HG02870 (cell line): ENCODE measurements at regions not wholly inside any gene's neighbourhood (a gene's known extent, or its start where the extent isn't known, plus 50 kb on each side); places are given as distances from the start of the nearest gene placed in this dataset.
"Not testable (repeated sequence)": the region's sequence is repeated elsewhere in the genome, so short reads cannot be mapped to it uniquely, and the experiment has no call there.

Experiments
- ATAC-seq: cut with Tn5 transposase; IDR thresholded peaks from one replicate; pipeline ENCODE4 v1.9.1; 2021; ENCODE audit warnings: mild to moderate bottlenecking, moderate library complexity; ENCODE audit not compliant: unreplicated experiment

DNA sequence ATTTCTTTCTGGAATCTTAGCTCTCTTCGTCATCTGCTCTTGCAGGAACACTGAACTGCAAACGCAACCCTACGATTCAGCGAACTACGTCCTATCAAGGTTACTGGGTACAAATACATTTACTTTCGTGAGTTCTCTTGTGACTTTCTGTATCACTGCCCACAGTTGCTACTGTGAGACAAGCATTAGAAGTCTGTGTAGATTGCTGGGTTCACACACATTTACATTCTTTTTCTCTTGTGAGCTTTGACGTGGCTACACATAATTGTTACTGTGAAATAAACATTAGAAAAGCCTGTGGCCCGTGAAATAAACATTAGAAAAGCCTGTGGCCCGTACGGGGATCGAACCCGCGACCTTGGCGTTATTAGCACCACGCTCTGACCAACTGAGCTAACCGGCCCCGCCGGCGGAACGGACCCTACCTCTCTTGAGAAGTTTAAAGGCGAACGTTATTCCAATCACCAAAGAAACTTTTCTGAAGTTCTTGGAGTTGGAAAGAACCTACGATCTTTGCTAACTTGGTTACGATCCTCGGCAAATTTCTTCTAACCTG, 61.2 kb upstream of the ZNF322 start:
- not testable (repeated sequence) for ATAC-seq

DNA sequence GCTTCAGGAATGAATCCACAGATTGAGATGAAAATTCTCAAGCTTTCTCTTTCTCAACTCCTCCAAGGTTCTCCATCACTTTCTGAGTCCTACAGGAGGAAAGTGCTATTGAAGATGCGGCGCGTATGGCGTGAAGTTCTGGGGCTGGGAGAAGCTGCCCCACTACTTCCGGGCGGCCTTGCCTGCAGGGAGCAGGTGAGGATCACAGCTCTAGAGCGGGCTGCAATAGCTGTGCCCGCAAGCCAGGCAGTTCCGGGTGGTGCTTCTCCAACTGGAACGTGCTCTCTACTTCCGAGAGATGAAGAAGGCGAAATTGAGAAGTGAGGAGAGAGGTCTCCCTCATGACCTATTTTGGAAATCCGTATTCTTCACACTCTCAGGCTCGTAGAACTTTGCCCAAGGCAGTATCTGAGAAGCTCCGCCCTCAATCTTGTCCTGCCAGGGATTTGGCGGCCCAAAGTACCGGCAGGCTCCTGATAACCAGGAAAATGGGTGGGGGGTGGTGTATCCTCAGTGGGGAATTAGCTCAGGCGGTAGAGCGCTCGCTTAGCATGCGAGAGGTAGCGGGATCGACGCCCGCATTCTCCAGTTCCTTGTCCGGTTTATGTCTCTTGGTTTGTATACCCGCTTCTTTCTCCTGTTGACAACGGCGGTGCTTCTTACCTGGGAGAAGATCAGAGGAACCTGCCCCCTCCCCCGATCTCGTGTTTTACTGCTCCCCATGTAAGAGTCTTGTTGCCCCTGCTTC, 70.6 kb upstream of the ZNF322 start:
- not testable (repeated sequence) for ATAC-seq

DNA sequence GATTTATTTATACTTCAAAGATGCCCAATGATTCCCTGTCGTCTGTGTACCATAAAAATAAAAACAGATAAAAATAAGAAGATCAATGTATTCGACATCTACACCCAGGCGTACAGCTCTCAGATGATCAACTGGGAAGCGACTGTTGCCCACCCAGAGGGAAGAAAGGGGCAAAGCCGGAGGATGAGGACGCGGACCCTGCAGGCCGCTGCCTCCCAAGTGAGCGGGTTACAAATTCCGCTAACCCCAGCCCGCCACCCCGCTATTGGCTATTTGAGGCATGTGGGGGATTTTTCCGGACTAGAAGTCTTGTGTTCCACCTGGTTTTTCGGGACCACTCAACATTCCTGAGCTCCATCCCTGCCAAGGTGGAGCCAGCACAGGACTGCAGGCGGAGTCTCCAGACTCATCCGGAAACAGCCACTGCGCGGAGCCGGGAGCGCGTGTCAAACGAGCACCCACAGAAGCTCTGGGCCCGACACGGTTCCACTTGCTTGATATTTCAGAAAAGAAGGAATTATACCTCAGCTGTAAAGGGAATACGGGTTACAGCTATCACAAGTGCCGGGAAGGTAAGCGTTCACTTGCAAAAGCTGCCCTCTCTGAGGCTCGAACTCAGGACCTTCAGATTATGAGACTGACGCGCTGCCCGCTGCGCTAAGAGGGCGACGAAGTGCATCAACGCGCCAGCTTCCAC, 75.4 kb upstream of the ZNF322 start:
- ATAC-seq = not testable (repeated sequence)

- no peak for ATAC-seq
Observed at GRCh38 chr6:26739811-26740210, 80.3 kb upstream of the ZNF322 start.

DNA sequence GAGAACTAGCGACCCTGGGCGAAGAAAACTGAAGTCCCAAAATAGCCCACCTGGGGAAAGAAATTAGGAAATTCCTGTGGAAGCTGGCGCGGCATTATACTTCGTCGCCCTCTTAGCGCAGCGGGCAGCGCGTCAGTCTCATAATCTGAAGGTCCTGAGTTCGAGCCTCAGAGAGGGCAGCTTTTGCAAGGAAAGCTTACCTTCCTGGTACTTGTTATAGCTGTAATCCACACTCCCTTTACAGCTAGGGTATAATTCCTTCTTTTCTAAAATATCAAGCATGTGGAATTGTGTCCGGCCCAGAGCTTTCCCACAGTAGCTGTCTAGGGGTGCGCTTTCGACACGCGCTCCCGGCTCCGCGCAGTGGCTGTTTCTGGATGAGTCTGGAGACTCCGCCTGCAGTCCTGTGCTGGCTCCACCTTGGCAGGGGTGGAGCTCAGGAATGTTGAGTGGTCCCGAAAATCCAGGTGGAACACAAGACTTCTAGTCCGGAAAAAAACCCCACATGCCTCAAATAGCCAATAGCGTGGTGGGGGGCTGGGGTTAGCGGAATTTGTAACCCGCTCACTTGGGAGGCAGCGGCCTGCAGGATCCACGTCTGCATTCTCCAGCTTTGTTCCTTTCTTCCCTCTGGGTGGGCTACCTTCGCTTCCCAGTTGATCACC, 83.7 kb upstream of the ZNF322 start:
- ATAC-seq = no peak

DNA sequence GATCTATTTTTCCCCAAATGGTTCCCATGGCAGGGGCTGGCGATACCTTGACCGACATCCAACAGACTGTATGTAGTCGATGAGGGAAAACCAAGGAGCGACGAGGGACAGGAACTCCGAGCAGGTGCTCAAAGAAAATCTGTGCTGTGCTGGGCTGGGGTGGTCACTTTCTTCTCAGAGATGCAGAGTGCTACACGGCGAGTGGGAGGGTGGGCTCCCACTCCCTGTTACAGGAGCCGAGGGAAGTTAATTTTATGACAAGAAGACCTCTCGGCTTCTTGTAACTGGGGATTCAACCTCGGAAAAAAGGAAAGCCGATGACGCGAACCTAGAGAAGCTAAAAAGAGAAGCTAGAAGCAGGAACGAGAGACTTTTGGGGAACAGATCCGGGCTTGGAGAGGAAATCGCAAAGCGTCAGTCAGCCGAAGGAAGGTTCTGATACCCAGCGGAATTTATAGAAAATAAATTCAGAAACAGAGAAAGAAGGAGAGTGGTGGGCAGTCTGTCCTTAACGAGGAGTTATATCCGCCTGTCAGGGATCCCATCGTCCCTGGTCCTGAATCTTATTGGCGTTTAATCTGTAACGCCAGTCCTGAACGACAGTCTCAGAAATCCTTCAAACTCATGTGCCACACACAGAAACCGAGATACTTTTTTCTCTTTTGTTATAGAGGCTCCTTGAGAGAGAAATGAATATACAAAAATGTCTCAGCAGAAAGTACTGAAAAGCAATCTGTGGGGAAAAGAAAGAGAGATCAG, 84.6 kb upstream of the ZNF322 start:
- no peak for ATAC-seq

DNA sequence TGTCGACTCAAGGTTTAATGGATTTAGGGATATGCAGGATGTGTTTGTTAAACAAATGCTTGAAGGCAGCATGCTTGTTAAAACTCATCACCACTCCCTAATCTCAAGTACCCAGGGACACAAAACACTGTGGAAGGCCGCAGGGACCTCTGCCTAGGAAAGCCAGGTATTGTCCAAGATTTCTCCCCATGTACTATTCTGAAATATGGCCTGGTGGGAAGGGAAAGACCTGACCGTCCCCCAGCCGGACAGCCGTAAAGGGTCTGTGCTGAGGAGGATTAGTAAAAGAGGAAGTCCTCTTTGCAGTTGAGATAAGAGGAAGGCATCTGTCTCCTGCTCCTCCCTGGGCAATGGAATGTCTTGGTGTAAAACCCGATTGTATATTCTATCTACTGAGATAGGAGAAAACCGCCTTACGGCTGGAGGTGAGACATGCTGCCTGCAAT, 85.3 kb upstream of the ZNF322 start:
- not testable (repeated sequence) for ATAC-seq

DNA sequence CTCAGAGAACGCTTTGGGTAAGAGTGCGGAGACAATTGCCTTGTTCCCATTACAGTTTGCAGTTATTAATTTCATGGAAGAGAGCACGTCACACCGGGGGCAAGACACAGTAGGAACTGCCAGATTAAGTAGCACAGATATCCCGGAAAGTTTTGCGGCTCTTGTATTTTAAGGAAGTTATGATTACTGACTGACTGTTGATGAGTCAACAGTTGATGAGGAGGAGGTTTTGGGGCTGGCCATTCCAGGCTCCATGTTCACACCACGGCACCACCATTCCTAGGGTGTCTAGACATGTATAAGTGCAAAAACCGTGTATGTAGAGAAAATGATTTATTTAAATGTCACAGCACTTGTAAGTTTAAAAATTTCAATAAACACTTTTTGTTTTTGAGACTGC, 86.4 kb upstream of the ZNF322 start:
- ATAC-seq = not testable (repeated sequence)

- not testable (repeated sequence) for ATAC-seq
Observed at GRCh38 chr6:26749126-26749758, 89.7 kb upstream of the ZNF322 start.

DNA sequence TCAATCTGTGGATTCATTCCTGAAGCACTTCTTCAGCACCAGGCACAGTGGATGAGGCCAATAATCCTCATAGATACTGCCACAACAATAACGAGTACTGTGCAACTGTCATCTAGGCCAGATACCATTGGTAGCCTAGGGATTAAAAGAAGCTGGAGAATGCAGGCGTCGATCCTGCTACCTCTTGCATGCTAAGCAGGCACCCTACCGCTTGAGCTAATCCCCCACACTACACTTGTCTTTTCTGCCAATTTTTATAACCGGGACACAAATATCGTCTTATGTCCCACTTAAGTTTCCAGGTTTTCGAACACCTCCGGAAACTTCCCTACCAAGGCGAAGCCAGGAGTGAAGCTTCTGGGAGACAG, 90.2 kb upstream of the ZNF322 start:
- ATAC-seq = not testable (repeated sequence)

DNA sequence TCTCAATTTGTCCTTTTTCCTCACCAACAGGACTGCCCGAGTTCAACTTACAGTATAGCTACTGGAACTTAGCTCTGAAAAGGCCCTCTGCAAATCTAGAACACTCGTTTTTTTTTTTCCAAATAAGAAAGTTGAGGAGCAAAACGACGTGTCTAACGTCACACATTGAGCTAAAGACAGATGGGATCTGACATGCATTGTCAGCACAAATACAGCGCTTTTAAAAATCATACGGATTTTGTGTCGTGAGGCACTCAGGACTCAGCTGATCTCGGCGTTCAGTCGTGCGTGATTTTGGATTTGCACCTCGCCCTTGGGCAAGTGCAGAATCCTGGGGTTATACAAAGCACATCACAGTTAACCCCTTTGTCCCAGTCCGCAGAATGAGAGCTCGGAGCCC, 94.7 kb upstream of the ZNF322 start:
- ATAC-seq = no peak

GRCh38 chr6:26754801-26755200, 95.3 kb upstream of the ZNF322 start:
- ATAC-seq = not testable (repeated sequence)

DNA sequence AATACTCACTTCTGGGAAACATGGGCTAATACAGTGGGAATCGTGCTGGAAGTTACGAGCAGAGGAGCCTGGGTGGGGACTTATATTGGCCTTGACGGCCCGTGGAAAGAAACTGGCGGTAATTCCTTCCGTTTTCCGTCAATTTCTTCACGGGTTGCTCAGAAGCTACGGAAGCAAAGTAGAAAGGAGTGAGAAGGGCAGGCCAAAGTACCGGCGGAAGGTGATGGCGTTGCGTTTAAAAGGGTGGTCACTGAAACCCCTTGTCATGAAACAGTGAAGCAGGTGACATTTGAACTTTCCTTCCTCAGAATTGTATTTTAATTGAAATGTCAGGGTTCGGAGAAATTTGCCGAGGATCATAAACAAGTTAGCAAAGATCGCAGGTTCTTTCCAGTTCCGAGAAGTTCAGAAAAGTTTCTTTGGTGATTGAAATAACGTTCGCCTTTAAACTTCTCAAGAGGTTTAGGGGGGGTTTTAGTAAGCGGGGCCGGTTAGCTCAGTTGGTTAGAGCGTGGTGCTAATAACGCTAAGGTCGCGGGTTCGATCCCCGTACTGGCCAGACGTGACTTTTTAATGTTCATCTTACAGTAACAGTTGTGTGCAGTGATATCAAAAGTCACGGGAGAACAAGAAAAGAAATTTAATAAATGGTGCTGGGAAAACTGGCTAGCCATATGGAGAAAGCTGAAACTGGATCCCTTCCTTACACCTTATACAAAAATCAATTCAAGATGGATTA, 96.7 kb upstream of the ZNF322 start:
- ATAC-seq = not testable (repeated sequence)

DNA sequence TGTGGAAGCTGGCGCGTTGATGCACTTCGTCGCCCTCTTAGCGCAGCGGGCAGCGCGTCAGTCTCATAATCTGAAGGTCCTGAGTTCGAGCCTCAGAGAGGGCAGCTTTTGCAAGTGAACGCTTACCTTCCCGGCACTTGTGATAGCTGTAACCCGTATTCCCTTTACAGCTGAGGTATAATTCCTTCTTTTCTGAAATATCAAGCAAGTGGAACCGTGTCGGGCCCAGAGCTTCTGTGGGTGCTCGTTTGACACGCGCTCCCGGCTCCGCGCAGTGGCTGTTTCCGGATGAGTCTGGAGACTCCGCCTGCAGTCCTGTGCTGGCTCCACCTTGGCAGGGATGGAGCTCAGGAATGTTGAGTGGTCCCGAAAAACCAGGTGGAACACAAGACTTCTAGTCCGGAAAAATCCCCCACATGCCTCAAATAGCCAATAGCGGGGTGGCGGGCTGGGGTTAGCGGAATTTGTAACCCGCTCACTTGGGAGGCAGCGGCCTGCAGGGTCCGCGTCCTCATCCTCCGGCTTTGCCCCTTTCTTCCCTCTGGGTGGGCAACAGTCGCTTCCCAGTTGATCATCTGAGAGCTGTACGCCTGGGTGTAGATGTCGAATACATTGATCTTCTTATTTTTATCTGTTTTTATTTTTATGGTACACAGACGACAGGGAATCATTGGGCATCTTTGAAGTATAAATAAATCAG, 106.8 kb upstream of the ZNF322 start:
- ATAC-seq = not testable (repeated sequence)

DNA sequence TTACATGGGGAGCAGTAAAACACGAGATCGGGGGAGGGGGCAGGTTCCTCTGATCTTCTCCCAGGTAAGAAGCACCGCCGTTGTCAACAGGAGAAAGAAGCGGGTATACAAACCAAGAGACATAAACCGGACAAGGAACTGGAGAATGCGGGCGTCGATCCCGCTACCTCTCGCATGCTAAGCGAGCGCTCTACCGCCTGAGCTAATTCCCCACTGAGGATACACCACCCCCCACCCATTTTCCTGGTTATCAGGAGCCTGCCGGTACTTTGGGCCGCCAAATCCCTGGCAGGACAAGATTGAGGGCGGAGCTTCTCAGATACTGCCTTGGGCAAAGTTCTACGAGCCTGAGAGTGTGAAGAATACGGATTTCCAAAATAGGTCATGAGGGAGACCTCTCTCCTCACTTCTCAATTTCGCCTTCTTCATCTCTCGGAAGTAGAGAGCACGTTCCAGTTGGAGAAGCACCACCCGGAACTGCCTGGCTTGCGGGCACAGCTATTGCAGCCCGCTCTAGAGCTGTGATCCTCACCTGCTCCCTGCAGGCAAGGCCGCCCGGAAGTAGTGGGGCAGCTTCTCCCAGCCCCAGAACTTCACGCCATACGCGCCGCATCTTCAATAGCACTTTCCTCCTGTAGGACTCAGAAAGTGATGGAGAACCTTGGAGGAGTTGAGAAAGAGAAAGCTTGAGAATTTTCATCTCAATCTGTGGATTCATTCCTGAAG, 111.6 kb upstream of the ZNF322 start:
- ATAC-seq = not testable (repeated sequence)

DNA sequence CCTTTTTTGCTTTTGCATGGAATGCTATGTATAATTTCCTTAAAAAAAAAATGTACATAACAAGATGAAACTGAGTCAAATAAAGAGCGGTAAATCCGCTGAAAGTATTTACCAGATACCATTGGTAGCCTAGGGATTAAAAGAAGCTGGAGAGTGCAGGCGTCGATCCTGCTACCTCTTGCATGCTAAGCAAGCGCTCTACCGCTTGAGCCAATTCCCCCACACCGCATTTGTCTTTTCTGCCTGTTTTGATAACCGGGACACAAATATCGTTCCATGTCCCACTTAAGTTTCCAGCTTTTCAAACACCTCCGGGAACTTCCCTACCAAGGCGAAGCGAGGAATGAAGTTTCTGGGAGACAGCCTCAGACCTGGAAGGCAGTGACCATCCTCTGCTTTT, 113.9 kb upstream of the ZNF322 start:
- ATAC-seq = not testable (repeated sequence)

DNA sequence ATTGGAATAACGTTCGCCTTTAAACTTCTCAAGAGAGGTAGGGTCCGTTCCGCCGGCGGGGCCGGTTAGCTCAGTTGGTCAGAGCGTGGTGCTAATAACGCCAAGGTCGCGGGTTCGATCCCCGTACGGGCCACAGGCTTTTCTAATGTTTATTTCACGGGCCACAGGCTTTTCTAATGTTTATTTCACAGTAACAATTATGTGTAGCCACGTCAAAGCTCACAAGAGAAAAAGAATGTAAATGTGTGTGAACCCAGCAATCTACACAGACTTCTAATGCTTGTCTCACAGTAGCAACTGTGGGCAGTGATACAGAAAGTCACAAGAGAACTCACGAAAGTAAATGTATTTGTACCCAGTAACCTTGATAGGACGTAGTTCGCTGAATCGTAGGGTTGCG, 121.0 kb upstream of the ZNF322 start:
- ATAC-seq = not testable (repeated sequence)
